ENCODE measurements at regions not wholly inside any gene's neighbourhood (a gene's known extent, or its start where the extent isn't known, plus 50 kb on each side); places are given as distances from the start of the nearest gene placed in this dataset.
"Not testable (repeated sequence)": the region's sequence is repeated elsewhere in the genome, so short reads cannot be mapped to it uniquely, and the experiment has no call there.

GRCh38 chr9:764986-765385 lies 76.5 kb upstream of the DMRT1 start:
- no CpG with 5 or more reads among the region's 2 CpGs for WGBS, 2 donors (ENCODE audit: extremely low coverage in 2 of 2, insufficient read length in 2 of 2, insufficient replicate concordance in 1 of 2)
- no peak overlapping the region for H3K27ac ChIP-seq (replicated peaks; ENCODE audit: low read length)

GRCh38 chr9:767061-767561 lies 74.4 kb upstream of the DMRT1 start:
- not testable (repeated sequence) for H3K36me3 ChIP-seq (replicated peaks in 1 of 2; ENCODE audit: control insufficient read depth in 2 of 2, insufficient read depth in 2 of 2, low read length in 2 of 2); DNase-seq (ENCODE audit: low spot score); H4K8ac ChIP-seq (ENCODE audit: low read depth, low read length); H2BK12ac ChIP-seq (ENCODE audit: low read length); H2BK120ac ChIP-seq (ENCODE audit: low read depth, low read length); H2BK15ac ChIP-seq (ENCODE audit: low read length); H3K4me1 ChIP-seq (ENCODE audit: control insufficient read depth in 2 of 2, insufficient read depth in 1 of 2, low read depth in 1 of 2, low read length in 2 of 2); H3K4ac ChIP-seq (ENCODE audit: low read length); H3K23ac ChIP-seq (ENCODE audit: low read depth, low read length, poor library complexity); H2AK5ac ChIP-seq (ENCODE audit: low read depth, low read length); H2BK5ac ChIP-seq (ENCODE audit: low read length); H3K4me3 ChIP-seq (ENCODE audit: low read length in 2 of 2); H3K27me3 ChIP-seq (ENCODE audit: control insufficient read depth in 3 of 3, insufficient read depth in 3 of 3, low read depth in 1 of 3, low read length in 3 of 3); H4K91ac ChIP-seq (ENCODE audit: low read depth, low read length, poor library complexity); H3K4me2 ChIP-seq (ENCODE audit: insufficient read depth, low read length, poor library complexity, severe bottlenecking); H3K79me1 ChIP-seq (ENCODE audit: low read depth, low read length); H3K9ac ChIP-seq (ENCODE audit: low read depth, low read length, poor library complexity); H2AFZ ChIP-seq (ENCODE audit: low read length); H3K14ac ChIP-seq (ENCODE audit: low read length); H3K27ac ChIP-seq (replicated peaks; ENCODE audit: low read length); H3K9me3 ChIP-seq (replicated peaks in 1 of 2; ENCODE audit: control insufficient read depth in 2 of 2, insufficient read depth in 1 of 2, low read depth in 1 of 2, low read length in 2 of 2); H3K18ac ChIP-seq (ENCODE audit: low read length)
- WGBS, 2 donors (ENCODE audit: extremely low coverage in 2 of 2, insufficient read length in 2 of 2, insufficient replicate concordance in 1 of 2), result no CpG with 5 or more reads among the region's 9 CpGs

More at GRCh38 chr9:764986-765385, 76.5 kb upstream of the DMRT1 start:
- H3K27me3 ChIP-seq (ENCODE audit: control insufficient read depth in 3 of 3, insufficient read depth in 3 of 3, low read depth in 1 of 3, low read length in 3 of 3), result no peaks in the 10 kb centered on the region
- no peaks in the 10 kb centered on the region for H3K79me1 ChIP-seq (ENCODE audit: low read depth, low read length)
- no peak overlapping the region for H3K18ac ChIP-seq (ENCODE audit: low read length)
- H4K91ac ChIP-seq (ENCODE audit: low read depth, low read length, poor library complexity), result no peak overlapping the region
- no peak overlapping the region for H2BK12ac ChIP-seq (ENCODE audit: low read length)
- no peak overlapping the region for H2BK5ac ChIP-seq (ENCODE audit: low read length)
- no peaks in the 10 kb centered on the region for H3K9me3 ChIP-seq (replicated peaks in 1 of 2; ENCODE audit: control insufficient read depth in 2 of 2, insufficient read depth in 1 of 2, low read depth in 1 of 2, low read length in 2 of 2)
- no peak overlapping the region for H2AK5ac ChIP-seq (ENCODE audit: low read depth, low read length)
- no peak for DNase-seq (ENCODE audit: low spot score)
- H2BK120ac ChIP-seq (ENCODE audit: low read depth, low read length), result no peak overlapping the region
- H3K23ac ChIP-seq (ENCODE audit: low read depth, low read length, poor library complexity), result no peak overlapping the region
- H2BK15ac ChIP-seq (ENCODE audit: low read length), result no peak overlapping the region
- H3K14ac ChIP-seq (ENCODE audit: low read length), result no peak overlapping the region
- no peak overlapping the region for H3K4me3 ChIP-seq (ENCODE audit: low read length in 2 of 2)
- no peak overlapping the region for H2AFZ ChIP-seq (ENCODE audit: low read length)
- no peaks in the 10 kb centered on the region for H3K36me3 ChIP-seq (replicated peaks in 1 of 2; ENCODE audit: control insufficient read depth in 2 of 2, insufficient read depth in 2 of 2, low read length in 2 of 2)
- H4K8ac ChIP-seq (ENCODE audit: low read depth, low read length), result no peak overlapping the region
- H3K4ac ChIP-seq (ENCODE audit: low read length), result no peak overlapping the region
- H3K4me1 ChIP-seq (ENCODE audit: control insufficient read depth in 2 of 2, insufficient read depth in 1 of 2, low read depth in 1 of 2, low read length in 2 of 2), result no peaks in the 10 kb centered on the region
- H3K9ac ChIP-seq (ENCODE audit: low read depth, low read length, poor library complexity), result no peak overlapping the region
- H3K4me2 ChIP-seq (ENCODE audit: insufficient read depth, low read length, poor library complexity, severe bottlenecking), result no peak overlapping the region

GRCh38 chr9:776086-776485 lies 65.4 kb upstream of the DMRT1 start:
- H3K36me3 ChIP-seq (replicated peaks in 1 of 2; ENCODE audit: control insufficient read depth in 2 of 2, insufficient read depth in 2 of 2, low read length in 2 of 2), result no peaks in the 10 kb centered on the region
- no CpG with 5 or more reads among the region's 2 CpGs for WGBS, 2 donors (ENCODE audit: extremely low coverage in 2 of 2, insufficient read length in 2 of 2, insufficient replicate concordance in 1 of 2)
- no peak overlapping the region for H2BK12ac ChIP-seq (ENCODE audit: low read length)
- H3K4me1 ChIP-seq (ENCODE audit: control insufficient read depth in 2 of 2, insufficient read depth in 1 of 2, low read depth in 1 of 2, low read length in 2 of 2), result no peaks in the 10 kb centered on the region
- H3K9me3 ChIP-seq (replicated peaks in 1 of 2; ENCODE audit: control insufficient read depth in 2 of 2, insufficient read depth in 1 of 2, low read depth in 1 of 2, low read length in 2 of 2), result no peaks in the 10 kb centered on the region
- no peak overlapping the region for H2BK5ac ChIP-seq (ENCODE audit: low read length)
- H2BK15ac ChIP-seq (ENCODE audit: low read length), result no peak overlapping the region
- no peak for DNase-seq (ENCODE audit: low spot score)
- no peak overlapping the region for H4K91ac ChIP-seq (ENCODE audit: low read depth, low read length, poor library complexity)
- H3K4ac ChIP-seq (ENCODE audit: low read length), result no peak overlapping the region
- H3K4me3 ChIP-seq (ENCODE audit: low read length in 2 of 2), result no peak overlapping the region
- no peaks in the 10 kb centered on the region for H3K79me1 ChIP-seq (ENCODE audit: low read depth, low read length)
- no peak overlapping the region for H2BK120ac ChIP-seq (ENCODE audit: low read depth, low read length)
- H3K27ac ChIP-seq (replicated peaks; ENCODE audit: low read length), result no peak overlapping the region
- H3K4me2 ChIP-seq (ENCODE audit: insufficient read depth, low read length, poor library complexity, severe bottlenecking), result no peak overlapping the region
- no peak overlapping the region for H3K14ac ChIP-seq (ENCODE audit: low read length)
- no peak overlapping the region for H2AFZ ChIP-seq (ENCODE audit: low read length)
- peak overlapping the region; percentile 51 for H3K18ac ChIP-seq (ENCODE audit: low read length)
- peak overlapping the region; percentile 6 for H3K23ac ChIP-seq (ENCODE audit: low read depth, low read length, poor library complexity)
- H3K27me3 ChIP-seq (ENCODE audit: control insufficient read depth in 3 of 3, insufficient read depth in 3 of 3, low read depth in 1 of 3, low read length in 3 of 3), result no peaks in the 10 kb centered on the region
- H4K8ac ChIP-seq (ENCODE audit: low read depth, low read length), result no peak overlapping the region
- no peak overlapping the region for H2AK5ac ChIP-seq (ENCODE audit: low read depth, low read length)
- no peak overlapping the region for H3K9ac ChIP-seq (ENCODE audit: low read depth, low read length, poor library complexity)

- no peak overlapping the region for H3K4me3 ChIP-seq (ENCODE audit: low read length in 2 of 2)
- H3K18ac ChIP-seq (ENCODE audit: low read length), result no peak overlapping the region
- DNase-seq (ENCODE audit: low spot score), result no peak
- no peak overlapping the region for H2AFZ ChIP-seq (ENCODE audit: low read length)
- H3K9me3 ChIP-seq (replicated peaks in 1 of 2; ENCODE audit: control insufficient read depth in 2 of 2, insufficient read depth in 1 of 2, low read depth in 1 of 2, low read length in 2 of 2), result no peaks in the 10 kb centered on the region
- H3K23ac ChIP-seq (ENCODE audit: low read depth, low read length, poor library complexity), result no peak overlapping the region
- H3K36me3 ChIP-seq (replicated peaks in 1 of 2; ENCODE audit: control insufficient read depth in 2 of 2, insufficient read depth in 2 of 2, low read length in 2 of 2), result no peaks in the 10 kb centered on the region
- no peak overlapping the region for H3K14ac ChIP-seq (ENCODE audit: low read length)
- no peak overlapping the region for H2BK120ac ChIP-seq (ENCODE audit: low read depth, low read length)
- H2BK12ac ChIP-seq (ENCODE audit: low read length), result no peak overlapping the region
- H3K27ac ChIP-seq (replicated peaks; ENCODE audit: low read length), result no peak overlapping the region
- no peaks in the 10 kb centered on the region for H3K79me1 ChIP-seq (ENCODE audit: low read depth, low read length)
- no peak overlapping the region for H2BK5ac ChIP-seq (ENCODE audit: low read length)
- H2AK5ac ChIP-seq (ENCODE audit: low read depth, low read length), result no peak overlapping the region
- H2BK15ac ChIP-seq (ENCODE audit: low read length), result no peak overlapping the region
- no peaks in the 10 kb centered on the region for H3K27me3 ChIP-seq (ENCODE audit: control insufficient read depth in 3 of 3, insufficient read depth in 3 of 3, low read depth in 1 of 3, low read length in 3 of 3)
- H3K4me2 ChIP-seq (ENCODE audit: insufficient read depth, low read length, poor library complexity, severe bottlenecking), result no peak overlapping the region
- no peaks in the 10 kb centered on the region for H3K4me1 ChIP-seq (ENCODE audit: control insufficient read depth in 2 of 2, insufficient read depth in 1 of 2, low read depth in 1 of 2, low read length in 2 of 2)
- H4K8ac ChIP-seq (ENCODE audit: low read depth, low read length), result no peak overlapping the region
- no peak overlapping the region for H3K9ac ChIP-seq (ENCODE audit: low read depth, low read length, poor library complexity)
- H3K4ac ChIP-seq (ENCODE audit: low read length), result no peak overlapping the region
- no peak overlapping the region for H4K91ac ChIP-seq (ENCODE audit: low read depth, low read length, poor library complexity)
These were observed 63.5 kb upstream of the DMRT1 start for GRCh38 chr9:777978-778377.

All from neuronal stem cell (in vitro differentiated cells).